ENCODE measurements at regions not wholly inside any gene's neighbourhood (a gene's known extent, or its start where the extent isn't known, plus 50 kb on each side); places are given as distances from the start of the nearest gene placed in this dataset.

DNA sequence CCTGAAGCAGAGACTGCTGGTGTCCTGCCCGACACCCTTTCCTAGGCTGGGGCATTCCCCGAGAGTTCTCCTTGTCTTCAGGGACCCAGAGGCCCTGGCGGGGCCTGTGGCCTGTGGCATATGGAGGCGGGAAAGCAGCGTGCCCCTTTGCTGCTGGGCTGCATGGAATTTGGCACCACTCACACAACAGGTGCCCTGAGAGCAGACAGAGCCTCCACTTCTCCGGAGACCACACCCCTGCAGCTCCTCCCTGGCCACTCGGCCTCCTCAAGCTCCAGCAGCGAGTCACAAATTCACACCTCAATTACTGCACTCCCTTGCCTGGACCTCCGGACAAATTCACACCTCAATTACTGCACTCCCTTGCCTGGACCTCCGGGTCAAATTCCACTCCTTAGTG lies 1375.2 kb downstream of the TBC1D22A start:
- 46 to 52% (median 50%) methylated on average over 10 of the region's 10 CpGs for WGBS, 3 donors
- intact Hi-C loops (cut with DNase I): no loop called here
- no peak overlapping the region for H3K27ac ChIP-seq
- H3K4me3 ChIP-seq: no peak overlapping the region
- no peak for DNase-seq
- H3K36me3 ChIP-seq: no peaks in the 10 kb centered on the region
- no peaks in the 10 kb centered on the region for H3K4me1 ChIP-seq (ENCODE audit: insufficient read depth)
- no peaks in the 10 kb centered on the region for H3K9me3 ChIP-seq
- TF ChIP-seq, protein P1, sequence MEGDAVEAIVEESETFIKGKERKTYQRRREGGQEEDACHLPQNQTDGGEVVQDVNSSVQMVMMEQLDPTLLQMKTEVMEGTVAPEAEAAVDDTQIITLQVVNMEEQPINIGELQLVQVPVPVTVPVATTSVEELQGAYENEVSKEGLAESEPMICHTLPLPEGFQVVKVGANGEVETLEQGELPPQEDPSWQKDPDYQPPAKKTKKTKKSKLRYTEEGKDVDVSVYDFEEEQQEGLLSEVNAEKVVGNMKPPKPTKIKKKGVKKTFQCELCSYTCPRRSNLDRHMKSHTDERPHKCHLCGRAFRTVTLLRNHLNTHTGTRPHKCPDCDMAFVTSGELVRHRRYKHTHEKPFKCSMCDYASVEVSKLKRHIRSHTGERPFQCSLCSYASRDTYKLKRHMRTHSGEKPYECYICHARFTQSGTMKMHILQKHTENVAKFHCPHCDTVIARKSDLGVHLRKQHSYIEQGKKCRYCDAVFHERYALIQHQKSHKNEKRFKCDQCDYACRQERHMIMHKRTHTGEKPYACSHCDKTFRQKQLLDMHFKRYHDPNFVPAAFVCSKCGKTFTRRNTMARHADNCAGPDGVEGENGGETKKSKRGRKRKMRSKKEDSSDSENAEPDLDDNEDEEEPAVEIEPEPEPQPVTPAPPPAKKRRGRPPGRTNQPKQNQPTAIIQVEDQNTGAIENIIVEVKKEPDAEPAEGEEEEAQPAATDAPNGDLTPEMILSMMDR (IDR thresholded peaks at IDR 0.05): no peak
- TF ChIP-seq EP300 (IDR thresholded peaks at IDR 0.05) (no peak), POLR2A (IDR thresholded peaks at IDR 0.05) (no peak)
- no peaks in the 10 kb centered on the region for H3K27me3 ChIP-seq

DNA sequence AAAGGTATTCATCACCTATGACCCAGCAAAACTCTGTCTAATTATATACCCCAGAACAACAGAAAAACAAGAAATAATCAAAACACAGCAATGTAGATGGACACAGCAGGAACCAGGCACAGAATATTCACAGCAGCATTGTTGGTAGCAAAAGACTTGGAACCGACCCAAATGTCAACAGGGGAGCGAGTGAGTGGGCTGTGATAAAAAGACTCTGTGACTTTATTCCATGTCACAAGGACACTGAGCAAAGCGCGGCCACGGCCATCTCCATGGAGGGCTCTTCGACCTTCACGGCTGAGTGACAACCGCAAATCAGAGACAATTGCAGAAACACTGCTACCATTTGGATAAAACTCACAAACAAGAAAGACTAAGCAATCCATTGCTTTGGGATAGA lies 1373.1 kb downstream of the TBC1D22A start:
- TF ChIP-seq, protein P1 (IDR thresholded peaks at IDR 0.05): no peak
- TF ChIP-seq POLR2A (IDR thresholded peaks at IDR 0.05) (no peak), EP300 (IDR thresholded peaks at IDR 0.05) (no peak)
- no peak overlapping the region for H3K27ac ChIP-seq
- no peaks in the 10 kb centered on the region for H3K4me1 ChIP-seq (ENCODE audit: insufficient read depth)
- no peaks in the 10 kb centered on the region for H3K36me3 ChIP-seq
- DNase-seq: no peak
- no peaks in the 10 kb centered on the region for H3K9me3 ChIP-seq
- intact Hi-C loops (cut with DNase I): no loop called here
- H3K4me3 ChIP-seq: no peak overlapping the region
- no peaks in the 10 kb centered on the region for H3K27me3 ChIP-seq
- WGBS, 3 donors: 53 to 73% (median 53%) methylated on average over 8 of the region's 8 CpGs

DNA sequence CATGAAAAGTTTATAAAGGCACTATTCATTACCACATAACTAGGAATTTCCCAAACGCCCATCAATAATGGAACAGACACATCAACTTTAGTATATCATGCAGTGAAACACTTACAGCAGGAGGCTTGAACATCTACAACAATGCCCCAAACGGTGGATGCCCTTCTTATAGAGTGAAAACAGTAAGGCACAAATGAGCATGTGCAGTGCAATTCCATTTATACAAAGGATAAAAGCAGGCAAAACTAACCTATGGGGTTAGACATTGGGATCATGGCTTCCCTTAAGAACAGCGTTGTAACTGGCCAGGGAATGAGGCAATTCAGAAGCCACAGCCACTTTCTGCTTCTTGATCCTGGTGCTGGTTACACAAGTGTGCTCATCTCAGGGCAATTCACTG lies 1363.0 kb downstream of the TBC1D22A start:
- intact Hi-C loops (cut with DNase I): no loop called here
- H3K27ac ChIP-seq: no peak overlapping the region
- H3K9me3 ChIP-seq: no peaks in the 10 kb centered on the region
- 68 to 81% (median 69%) methylated on average over 3 of the region's 3 CpGs for WGBS, 3 donors
- no peak overlapping the region for H3K4me3 ChIP-seq
- H3K36me3 ChIP-seq: no peaks in the 10 kb centered on the region
- no peaks in the 10 kb centered on the region for H3K27me3 ChIP-seq
- no peak for DNase-seq
- no peak for TF ChIP-seq POLR2A (IDR thresholded peaks at IDR 0.05)
- TF ChIP-seq EP300 (IDR thresholded peaks at IDR 0.05): no peak
- TF ChIP-seq, protein P1 (IDR thresholded peaks at IDR 0.05): no peak
- no peaks in the 10 kb centered on the region for H3K4me1 ChIP-seq (ENCODE audit: insufficient read depth)

DNA sequence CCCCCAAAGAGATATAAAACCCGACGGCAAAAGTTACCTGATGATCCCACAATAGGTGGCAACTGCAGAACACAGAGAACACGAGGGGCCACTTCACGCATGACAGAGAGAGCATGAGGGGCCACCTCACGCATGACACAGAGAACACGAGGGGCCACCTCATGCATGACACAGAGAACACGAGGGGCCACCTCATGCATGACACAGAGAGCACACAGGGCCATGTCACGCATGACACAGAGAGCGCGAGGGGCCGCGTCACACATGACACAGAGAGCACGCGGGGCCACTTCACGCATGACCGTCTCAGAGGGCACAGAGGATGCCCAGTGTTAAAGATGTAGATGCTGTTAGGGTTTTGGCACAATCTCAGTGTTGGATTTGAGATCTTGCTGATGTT lies 1359.5 kb downstream of the TBC1D22A start:
- H3K9me3 ChIP-seq: peaks cover 0 to 5% of the 10 kb centered on the region in 2 donors
- H3K4me1 ChIP-seq (ENCODE audit: insufficient read depth): no peaks in the 10 kb centered on the region
- intact Hi-C loops (cut with DNase I): no loop called here
- H3K36me3 ChIP-seq: no peaks in the 10 kb centered on the region
- no peak overlapping the region for H3K27ac ChIP-seq
- no peak overlapping the region for H3K4me3 ChIP-seq
- TF ChIP-seq EP300 (IDR thresholded peaks at IDR 0.05): no peak
- TF ChIP-seq POLR2A (IDR thresholded peaks at IDR 0.05): no peak
- TF ChIP-seq, protein P1 (IDR thresholded peaks at IDR 0.05): no peak
- DNase-seq: no peak
- H3K27me3 ChIP-seq: no peaks in the 10 kb centered on the region
- WGBS, 3 donors: 92 to 96% (median 94%) methylated on average over 16 of the region's 16 CpGs

DNA sequence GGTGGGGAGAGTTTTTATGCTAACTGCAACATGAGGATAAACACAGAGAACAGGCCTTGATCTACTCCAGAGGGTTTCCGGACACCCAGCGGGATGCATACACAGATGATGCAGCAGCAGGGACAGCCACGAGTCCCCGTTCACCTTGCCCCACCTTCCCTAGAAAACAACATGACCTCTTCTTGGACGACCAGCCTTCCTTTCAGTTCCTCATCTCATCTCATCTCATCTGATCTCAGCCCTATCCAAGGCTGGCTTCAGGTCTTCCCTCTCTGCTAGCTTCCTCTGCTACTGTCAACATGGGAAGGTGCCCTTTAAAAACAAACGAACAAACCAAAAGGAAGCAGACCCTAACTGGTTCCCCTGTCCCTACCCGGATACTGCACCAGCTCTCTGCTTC lies 1356.2 kb downstream of the TBC1D22A start:
- 82 to 89% (median 83%) methylated on average over 7 of the region's 7 CpGs for WGBS, 3 donors

More for the DNA sequence above, 1356.2 kb downstream of the TBC1D22A start:
- Histone ChIP-seq H3K4me1 (ENCODE audit: insufficient read depth) (no peaks in the 10 kb centered on the region), H3K4me3 (no peak overlapping the region), H3K27me3 (no peaks in the 10 kb centered on the region), H3K9me3 (peaks cover 0 to 5% of the 10 kb centered on the region in 2 donors), H3K27ac (no peak overlapping the region), H3K36me3 (no peaks in the 10 kb centered on the region)
- no peak for DNase-seq
- TF ChIP-seq POLR2A (IDR thresholded peaks at IDR 0.05) (no peak), EP300 (IDR thresholded peaks at IDR 0.05) (no peak)
- TF ChIP-seq, protein P1 (IDR thresholded peaks at IDR 0.05): no peak
- intact Hi-C loops (cut with DNase I): no loop called here
